Astrocyte of the cerebellum (primary cell): ENCODE measurements at regions not wholly inside any gene's neighbourhood (a gene's known extent, or its start where the extent isn't known, plus 50 kb on each side); places are given as distances from the start of the nearest gene placed in this dataset.

Source experiments
- DNase-seq: peaks from one replicate; pipeline ENCODE4 v3.0.0-alpha.2; 2011; ENCODE audit warnings: low read depth
- H3K4me3 ChIP-seq: 2 replicates; pipeline ENCODE4 v1.5.1; 2011; ENCODE audit warnings: mild to moderate bottlenecking, low read depth, low read length, moderate library complexity
- CTCF ChIP-seq: IDR thresholded peaks from 2 replicates; pipeline ENCODE4 v1.5.1; 2012; ENCODE audit warnings: low read length, low read depth, moderate library complexity, mild to moderate bottlenecking; ENCODE audit errors: missing control alignments
- in situ Hi-C: cut with HindIII; loops from 2 replicates; pipeline ENCODE4 v1.10.0; 2017; ENCODE audit warnings: low sequenced_read_pairs

DNA sequence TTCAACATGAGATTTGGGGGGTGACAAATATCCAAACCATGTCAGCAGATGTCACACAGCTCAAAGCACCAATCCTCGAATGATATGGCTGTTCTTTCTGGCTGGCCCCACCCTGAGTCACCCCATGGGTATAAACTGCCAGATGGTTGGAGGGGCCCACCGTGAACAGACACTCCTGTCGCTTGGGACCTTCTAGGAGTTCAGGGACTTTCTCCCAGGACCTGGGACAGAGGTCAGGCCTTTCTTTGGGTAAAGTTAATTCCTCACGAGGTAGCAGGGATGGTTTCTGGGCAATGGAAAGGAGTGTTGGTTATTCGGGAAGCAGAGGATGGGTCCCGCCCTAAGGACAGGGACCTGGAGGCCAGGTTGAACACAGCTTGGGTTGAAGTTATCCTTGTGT is 262.0 kb downstream of the ACTR3B start:
- in situ Hi-C loops, result no loop called here
- no peak overlapping the region for H3K4me3 ChIP-seq
- TF ChIP-seq CTCF, result no peak
- DNase-seq, result no peak

DNA sequence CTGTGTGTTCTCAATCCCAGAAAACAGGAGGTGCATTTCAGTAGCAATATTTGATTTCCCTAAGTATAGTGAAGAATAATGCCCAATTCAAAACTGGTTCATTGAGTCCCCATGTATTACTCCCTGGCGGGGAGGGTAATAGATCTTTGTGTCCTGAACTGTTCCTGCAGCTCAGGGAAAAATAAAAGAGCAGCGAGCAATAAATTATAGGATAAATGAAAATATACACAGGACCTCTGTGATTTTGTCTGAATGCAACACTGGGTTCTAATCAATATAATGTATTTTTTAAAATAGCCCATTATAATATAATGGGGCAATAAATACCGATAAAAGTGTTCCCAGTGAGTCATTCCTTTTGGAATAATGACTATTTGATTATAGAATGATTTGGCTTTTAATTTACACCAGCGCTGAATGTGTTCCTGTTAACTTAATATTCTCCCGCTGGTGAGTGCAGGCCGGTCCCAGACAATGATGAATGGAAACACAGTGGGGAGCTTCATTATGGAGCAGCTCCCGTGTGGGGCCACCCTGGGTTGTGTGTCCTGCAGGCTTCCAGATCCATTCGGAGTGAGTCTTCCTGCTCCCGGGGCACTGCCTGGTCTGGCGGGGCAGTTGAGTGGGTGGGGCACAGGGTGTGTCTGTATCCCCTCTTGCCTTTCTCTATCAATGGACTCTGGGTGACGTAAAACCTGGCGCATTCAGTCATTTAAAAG is 263.1 kb downstream of the ACTR3B start:
- no peak for DNase-seq
- no peak for TF ChIP-seq CTCF
- H3K4me3 ChIP-seq, result no peak overlapping the region
- in situ Hi-C loops, result no loop called here

DNA sequence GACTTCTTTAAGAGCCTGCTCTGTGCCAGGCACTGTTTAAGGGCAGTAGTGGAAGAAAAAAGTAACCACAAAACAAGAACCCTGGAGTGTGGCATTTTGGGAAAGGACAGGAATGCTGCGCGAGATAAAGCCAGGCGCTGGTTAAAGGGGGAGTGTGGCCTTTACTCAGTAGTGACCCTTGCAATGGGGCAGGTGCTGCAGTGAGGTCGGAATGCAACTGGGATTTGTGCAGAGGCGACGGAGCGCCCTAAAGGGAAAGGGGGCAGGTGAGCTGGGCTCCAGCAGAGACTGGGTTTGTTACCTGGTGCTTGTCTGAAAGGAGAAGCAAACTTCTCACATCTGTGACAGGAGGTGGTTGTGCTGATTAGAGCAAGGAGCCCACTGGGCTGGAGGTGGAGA is 263.6 kb downstream of the ACTR3B start:
- H3K4me3 ChIP-seq, result no peak overlapping the region
- no peak for TF ChIP-seq CTCF
- in situ Hi-C loops, result no loop called here
- DNase-seq, result no peak

- in situ Hi-C loops, result no loop called here
- no peak for TF ChIP-seq CTCF
- no peak for DNase-seq
- H3K4me3 ChIP-seq, result no peak overlapping the region
Measured at GRCh38 chr7:153027210-153027609, 267.7 kb downstream of the ACTR3B start.

- no peak for TF ChIP-seq CTCF
- DNase-seq, result no peak
- H3K4me3 ChIP-seq, result no peak overlapping the region
- in situ Hi-C loops, result no loop called here
Measured at GRCh38 chr7:153027904-153028303, 268.4 kb downstream of the ACTR3B start.

DNA sequence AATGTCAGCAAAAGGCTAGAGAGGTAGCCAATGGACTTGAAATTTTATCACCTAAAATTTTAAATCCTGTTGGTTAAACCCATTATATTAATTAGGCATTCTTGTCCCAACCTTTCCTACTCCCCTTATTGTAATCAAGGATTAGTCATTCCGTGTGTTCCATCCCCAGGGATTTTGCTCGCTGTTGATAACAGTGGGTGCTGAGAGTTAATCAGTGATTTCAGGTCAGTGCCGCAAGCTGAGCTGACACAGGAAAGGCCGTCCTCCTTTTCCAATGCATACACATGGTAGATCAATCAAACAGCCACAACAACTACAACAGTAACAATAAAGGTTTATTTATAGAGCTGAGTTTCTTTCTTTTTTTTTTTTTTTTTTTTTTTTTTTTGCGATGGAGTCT is 271.4 kb downstream of the ACTR3B start:
- no peak for TF ChIP-seq CTCF
- H3K4me3 ChIP-seq, result no peak overlapping the region
- in situ Hi-C loops, result no loop called here
- no peak for DNase-seq
